ENCODE measurements at regions not wholly inside any gene's neighbourhood (a gene's known extent, or its start where the extent isn't known, plus 50 kb on each side); places are given as distances from the start of the nearest gene placed in this dataset.

DNA sequence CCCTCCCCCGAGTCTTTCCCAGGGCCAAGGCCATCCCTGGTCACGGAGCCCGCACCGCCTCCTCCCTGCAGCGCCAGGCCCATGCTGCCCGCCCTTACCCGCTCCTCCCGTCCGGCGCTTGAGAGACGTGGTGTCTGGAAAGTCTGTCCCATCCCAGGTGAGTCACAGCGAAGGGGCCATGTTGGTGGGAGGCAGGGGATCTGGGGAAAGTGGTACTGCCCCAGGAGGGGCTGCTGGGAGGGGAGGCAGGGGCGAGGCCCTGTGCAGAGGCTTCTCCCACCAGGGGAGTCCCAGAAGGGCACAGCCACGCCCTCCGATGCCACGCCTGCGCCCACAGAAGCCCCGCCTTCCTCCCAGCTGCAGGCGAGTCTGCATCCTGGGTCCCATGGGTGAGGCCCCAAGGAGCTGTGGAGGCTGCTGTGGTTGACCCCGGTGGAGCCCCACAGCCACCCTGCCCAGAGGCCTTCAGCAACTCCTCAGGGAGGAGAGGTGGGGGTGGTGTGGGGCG, 107.0 kb upstream of the PPP1R26 start:
- DNase-seq (ENCODE audit: low read depth): no peak
- TF ChIP-seq, protein P1, sequence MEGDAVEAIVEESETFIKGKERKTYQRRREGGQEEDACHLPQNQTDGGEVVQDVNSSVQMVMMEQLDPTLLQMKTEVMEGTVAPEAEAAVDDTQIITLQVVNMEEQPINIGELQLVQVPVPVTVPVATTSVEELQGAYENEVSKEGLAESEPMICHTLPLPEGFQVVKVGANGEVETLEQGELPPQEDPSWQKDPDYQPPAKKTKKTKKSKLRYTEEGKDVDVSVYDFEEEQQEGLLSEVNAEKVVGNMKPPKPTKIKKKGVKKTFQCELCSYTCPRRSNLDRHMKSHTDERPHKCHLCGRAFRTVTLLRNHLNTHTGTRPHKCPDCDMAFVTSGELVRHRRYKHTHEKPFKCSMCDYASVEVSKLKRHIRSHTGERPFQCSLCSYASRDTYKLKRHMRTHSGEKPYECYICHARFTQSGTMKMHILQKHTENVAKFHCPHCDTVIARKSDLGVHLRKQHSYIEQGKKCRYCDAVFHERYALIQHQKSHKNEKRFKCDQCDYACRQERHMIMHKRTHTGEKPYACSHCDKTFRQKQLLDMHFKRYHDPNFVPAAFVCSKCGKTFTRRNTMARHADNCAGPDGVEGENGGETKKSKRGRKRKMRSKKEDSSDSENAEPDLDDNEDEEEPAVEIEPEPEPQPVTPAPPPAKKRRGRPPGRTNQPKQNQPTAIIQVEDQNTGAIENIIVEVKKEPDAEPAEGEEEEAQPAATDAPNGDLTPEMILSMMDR (IDR thresholded peaks at IDR 0.05; ENCODE audit: control insufficient read depth, insufficient read depth, low read depth, low read length, missing control alignments): no peak
- no peak overlapping the region for H3K4me3 ChIP-seq (ENCODE audit: control insufficient read depth, low read depth, low read length)

DNA sequence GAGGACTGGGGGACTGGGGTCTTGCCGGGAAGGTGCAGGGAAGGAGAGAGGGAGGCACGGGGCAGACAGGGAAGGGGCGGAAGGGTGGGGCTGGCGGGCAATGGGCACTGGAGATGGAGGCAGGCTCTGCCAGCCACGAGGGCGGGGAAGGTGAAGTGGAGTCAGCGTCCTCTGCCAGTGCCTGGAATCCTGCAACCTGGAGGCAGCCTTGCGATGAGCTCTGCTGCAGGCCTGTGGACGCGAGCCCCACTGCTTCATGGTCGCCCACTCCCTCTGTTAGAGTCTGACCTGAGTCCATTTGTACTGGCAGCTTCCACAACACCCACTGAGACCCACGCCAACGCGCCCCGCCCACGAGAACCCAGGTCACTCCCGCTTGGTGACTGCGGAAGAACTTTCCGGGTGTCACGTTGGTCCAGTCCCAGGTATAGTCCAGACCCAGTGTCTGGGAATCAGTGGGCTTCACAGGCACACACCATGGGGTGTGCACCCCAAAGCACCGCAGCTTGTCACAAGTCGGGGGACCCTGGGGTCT, 106.4 kb upstream of the PPP1R26 start:
- DNase-seq (ENCODE audit: low read depth): no peak
- TF ChIP-seq, protein P1 (IDR thresholded peaks at IDR 0.05; ENCODE audit: control insufficient read depth, insufficient read depth, low read depth, low read length, missing control alignments): no peak
- H3K4me3 ChIP-seq (ENCODE audit: control insufficient read depth, low read depth, low read length): no peak overlapping the region

DNA sequence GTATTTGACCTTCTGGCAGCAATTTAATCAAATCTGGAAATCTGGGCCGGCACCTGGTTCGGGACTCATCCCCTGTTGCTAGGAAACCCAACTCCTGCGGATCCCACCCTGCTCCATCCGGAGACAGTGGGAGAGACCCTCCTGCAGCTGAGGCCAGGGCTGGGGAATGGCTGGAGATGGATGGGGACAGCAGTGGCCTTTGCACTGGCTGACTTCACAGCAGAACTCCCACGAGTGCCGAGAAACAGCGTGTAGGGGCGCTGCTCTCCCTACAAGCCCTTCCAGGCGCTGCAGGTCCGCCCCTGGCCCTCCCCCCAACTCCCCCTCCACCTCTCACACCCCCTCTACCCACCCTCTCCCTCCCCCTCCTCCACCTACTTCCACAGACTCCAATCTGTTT, 105.8 kb upstream of the PPP1R26 start:
- DNase-seq (ENCODE audit: low read depth): no peak
- TF ChIP-seq, protein P1 (IDR thresholded peaks at IDR 0.05; ENCODE audit: control insufficient read depth, insufficient read depth, low read depth, low read length, missing control alignments): no peak
- no peak overlapping the region for H3K4me3 ChIP-seq (ENCODE audit: control insufficient read depth, low read depth, low read length)

DNA sequence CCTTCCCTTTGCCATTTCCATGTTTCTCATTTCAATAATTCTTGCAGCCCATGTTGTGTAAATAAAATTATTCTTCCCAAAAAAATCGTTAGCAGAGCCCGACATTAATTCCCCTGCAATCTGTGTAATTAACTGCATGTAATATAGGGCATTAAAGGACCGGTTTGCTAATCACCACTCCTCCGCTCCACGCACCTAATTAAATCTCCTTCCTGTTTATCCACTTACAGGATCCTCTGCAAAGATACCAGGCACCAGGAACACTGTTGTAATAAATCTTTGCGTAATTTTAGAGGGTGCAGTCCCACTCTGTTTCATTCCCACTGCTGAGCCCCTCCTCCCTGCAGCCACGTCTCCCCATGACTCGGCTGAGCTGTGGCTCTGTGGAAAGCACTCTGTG, 105.0 kb upstream of the PPP1R26 start:
- DNase-seq (ENCODE audit: low read depth): no peak
- TF ChIP-seq, protein P1 (IDR thresholded peaks at IDR 0.05; ENCODE audit: control insufficient read depth, insufficient read depth, low read depth, low read length, missing control alignments): no peak
- H3K4me3 ChIP-seq (ENCODE audit: control insufficient read depth, low read depth, low read length): no peak overlapping the region

DNA sequence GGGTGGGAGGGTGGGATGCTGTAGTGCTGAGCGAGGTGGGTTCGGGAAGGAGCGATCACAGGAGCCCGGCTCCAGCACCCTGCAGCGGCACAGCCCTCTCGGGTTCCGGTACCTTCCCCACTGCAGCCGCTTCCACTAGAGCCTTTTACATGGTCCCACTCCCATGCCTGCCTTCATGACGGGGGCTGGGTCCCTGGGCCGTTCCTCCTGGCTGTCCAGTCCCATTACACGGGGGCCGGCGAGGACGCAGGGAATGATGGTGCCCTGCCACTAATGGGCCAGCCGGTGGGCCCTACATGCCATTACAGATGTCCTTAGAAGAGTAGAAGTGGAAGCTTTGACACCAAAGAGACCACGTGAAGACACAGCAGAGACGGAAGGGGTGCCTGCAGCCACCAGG, 104.6 kb upstream of the PPP1R26 start:
- no peak for DNase-seq (ENCODE audit: low read depth)
- TF ChIP-seq, protein P1 (IDR thresholded peaks at IDR 0.05; ENCODE audit: control insufficient read depth, insufficient read depth, low read depth, low read length, missing control alignments): no peak
- H3K4me3 ChIP-seq (ENCODE audit: control insufficient read depth, low read depth, low read length): no peak overlapping the region

DNA sequence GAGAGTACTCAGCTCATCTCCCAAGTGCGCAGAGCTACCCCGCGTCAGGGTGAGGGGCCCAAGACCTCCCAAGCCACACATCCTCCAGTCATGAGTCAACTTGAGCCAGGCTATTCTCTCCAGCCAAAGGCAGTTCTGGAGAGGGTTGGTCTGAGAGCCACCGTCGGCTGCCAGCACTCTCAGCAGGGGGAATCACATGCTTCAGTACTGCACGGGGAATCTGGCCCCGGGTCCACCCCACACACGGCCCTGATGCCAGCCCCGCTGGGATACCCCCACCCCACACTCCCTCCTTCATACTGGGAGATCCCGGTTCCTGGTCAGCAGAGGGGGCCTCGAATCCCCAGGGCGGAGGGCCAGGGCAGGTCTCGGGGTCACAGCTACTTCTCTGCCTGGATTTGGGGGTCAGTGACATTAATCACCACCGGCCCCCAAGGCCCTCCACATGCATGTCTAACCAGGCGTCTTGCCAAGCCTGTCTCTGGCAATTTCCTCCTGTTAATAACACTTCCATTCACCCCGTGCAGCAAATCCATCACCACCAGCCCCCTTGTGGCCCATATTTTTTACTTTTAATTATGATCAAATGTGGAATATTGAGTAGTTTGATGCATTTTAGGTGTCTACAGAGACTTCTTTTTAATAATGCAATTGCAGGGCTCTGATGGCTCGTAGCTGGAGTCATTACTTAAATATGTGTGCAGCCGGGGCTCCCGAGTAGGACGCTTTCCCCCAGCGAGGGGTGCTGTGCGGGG, 102.9 kb upstream of the PPP1R26 start:
- TF ChIP-seq, protein P1 (IDR thresholded peaks at IDR 0.05; ENCODE audit: control insufficient read depth, insufficient read depth, low read depth, low read length, missing control alignments): no peak
- H3K4me3 ChIP-seq (ENCODE audit: control insufficient read depth, low read depth, low read length): no peak overlapping the region
- no peak for DNase-seq (ENCODE audit: low read depth)

Data from AG09309 (cell line).